OCI-LY1 (cell line): ENCODE measurements at regions not wholly inside any gene's neighbourhood (a gene's known extent, or its start where the extent isn't known, plus 50 kb on each side); places are given as distances from the start of the nearest gene placed in this dataset.

ENCODE experiments used
- H2AFZ ChIP-seq: fragments of 200-600 bp; sonication (generic), shearing (Covaris generic); 2 replicates; pipeline ENCODE4 v1.6.0; 2014; ENCODE audit warnings: antibody characterized with exemption, mild to moderate bottlenecking, low read length
- H3F3A ChIP-seq: fragments of 200-600 bp; sonication (generic), shearing (Covaris generic); 2 replicates; pipeline ENCODE4 v1.6.0; 2014; ENCODE audit warnings: mild to moderate bottlenecking, antibody characterized with exemption, low read length, moderate library complexity; ENCODE audit not compliant: insufficient read depth
- H3K27ac ChIP-seq: fragments of 200-600 bp; sonication (generic); 2 replicates; pipeline ENCODE4 v1.5.1; 2014; ENCODE audit warnings: low read length, mixed run types, mild to moderate bottlenecking, low read depth; ENCODE audit not compliant: poor library complexity, severe bottlenecking
- H3K27me3 ChIP-seq: fragments of 200-600 bp; sonication (generic); 2 replicates; pipeline ENCODE4 v1.6.0; 2014; ENCODE audit warnings: antibody characterized with exemption, mild to moderate bottlenecking, low read length, moderate library complexity; ENCODE audit not compliant: insufficient read depth
- H3K36me3 ChIP-seq: fragments of 200-600 bp; sonication (generic); 2 replicates; pipeline ENCODE4 v1.6.1; 2014; ENCODE audit warnings: mild to moderate bottlenecking, antibody characterized with exemption, low read length, moderate library complexity, mixed read lengths; ENCODE audit not compliant: insufficient read depth
- H3K4me1 ChIP-seq: fragments of 200-600 bp; sonication (generic); 2 replicates; pipeline ENCODE4 v1.5.1; 2014; ENCODE audit warnings: mild to moderate bottlenecking, low read length, moderate library complexity; ENCODE audit not compliant: insufficient read depth, severe bottlenecking
- H3K4me2 ChIP-seq: fragments of 200-600 bp; sonication (generic), shearing (Covaris generic); 2 replicates; pipeline ENCODE4 v1.6.1; 2014; ENCODE audit warnings: low read length
- H3K4me3 ChIP-seq: fragments of 200-600 bp; sonication (generic); 2 replicates; pipeline ENCODE4 v1.5.1; 2014; ENCODE audit warnings: low read length, low read depth, mild to moderate bottlenecking, mixed read lengths; ENCODE audit not compliant: poor library complexity, severe bottlenecking
- H3K79me2 ChIP-seq: fragments of 200-600 bp; shearing (Covaris generic); 2 replicates; pipeline ENCODE4 v1.6.1; 2016; ENCODE audit warnings: mixed run types, low read length, mixed read lengths; ENCODE audit not compliant: insufficient read depth
- H3K9ac ChIP-seq: fragments of 200-600 bp; sonication (generic), shearing (Covaris generic); 2 replicates; pipeline ENCODE4 v1.6.1; 2014; ENCODE audit warnings: mild to moderate bottlenecking, low read length, mixed read lengths
- H3K9me2 ChIP-seq: fragments of 200-600 bp; sonication (generic), shearing (Covaris generic); 2 replicates; pipeline ENCODE4 v1.6.1; 2014; ENCODE audit warnings: low read depth, mild to moderate bottlenecking, low read length, mixed read lengths
- H3K9me3 ChIP-seq: fragments of 200-600 bp; shearing (Covaris generic); 2 replicates; pipeline ENCODE4 v1.6.1; 2014; ENCODE audit warnings: low read length, mixed read lengths
- H4K20me1 ChIP-seq: fragments of 200-600 bp; sonication (generic), shearing (Covaris generic); 2 replicates; pipeline ENCODE4 v1.6.0; 2016; ENCODE audit warnings: mild to moderate bottlenecking, low read length; ENCODE audit not compliant: insufficient read depth
- CTCF ChIP-seq: fragments of 200-600 bp; sonication (generic), shearing (Covaris generic); IDR thresholded peaks from 2 replicates; pipeline ENCODE4 v1.5.1; 2017; ENCODE audit warnings: mild to moderate bottlenecking, antibody characterized with exemption, low read length, moderate library complexity, mixed read lengths
- EZH2 ChIP-seq: fragments of 200-600 bp; sonication (generic), shearing (Covaris generic); IDR thresholded peaks from 2 replicates; pipeline ENCODE4 v1.8.0; 2017; ENCODE audit warnings: borderline replicate concordance, mixed run types, mild to moderate bottlenecking, antibody characterized with exemption, low read length, moderate library complexity, mixed read lengths

GRCh38 chr2:52613064-52613463 is 1154.5 kb upstream of the CHAC2 start:
- no peak overlapping the region for H3K4me3 ChIP-seq
- H3K9me2 ChIP-seq = no peaks in the 10 kb centered on the region
- H4K20me1 ChIP-seq = no peaks in the 10 kb centered on the region
- no peak overlapping the region for H3K4me2 ChIP-seq
- H3K27ac ChIP-seq = no peak overlapping the region
- no peak overlapping the region for H2AFZ ChIP-seq
- no peak overlapping the region for H3K9ac ChIP-seq
- H3K79me2 ChIP-seq = no peaks in the 10 kb centered on the region
- H3K4me1 ChIP-seq = no peaks in the 10 kb centered on the region
- H3F3A ChIP-seq = no peaks in the 10 kb centered on the region
- H3K27me3 ChIP-seq = no peaks in the 10 kb centered on the region
- H3K36me3 ChIP-seq = no peaks in the 10 kb centered on the region
- no peak for TF ChIP-seq EZH2
- TF ChIP-seq CTCF = no peak
- no peaks in the 10 kb centered on the region for H3K9me3 ChIP-seq

- no peaks in the 10 kb centered on the region for H3K4me1 ChIP-seq
- H3K9ac ChIP-seq = no peak overlapping the region
- no peak overlapping the region for H3K4me3 ChIP-seq
- no peaks in the 10 kb centered on the region for H4K20me1 ChIP-seq
- no peak overlapping the region for H2AFZ ChIP-seq
- H3K27me3 ChIP-seq = no peaks in the 10 kb centered on the region
- H3K36me3 ChIP-seq = no peaks in the 10 kb centered on the region
- no peaks in the 10 kb centered on the region for H3K9me3 ChIP-seq
- no peaks in the 10 kb centered on the region for H3K79me2 ChIP-seq
- H3K4me2 ChIP-seq = no peak overlapping the region
- H3F3A ChIP-seq = no peaks in the 10 kb centered on the region
- TF ChIP-seq CTCF (no peak), EZH2 (no peak)
- no peak overlapping the region for H3K27ac ChIP-seq
- H3K9me2 ChIP-seq = no peaks in the 10 kb centered on the region
Measured at GRCh38 chr2:52611759-52612158, 1155.8 kb upstream of the CHAC2 start.

GRCh38 chr2:52608030-52608429 is 1159.6 kb upstream of the CHAC2 start:
- H3K27me3 ChIP-seq = no peaks in the 10 kb centered on the region
- H3K79me2 ChIP-seq = no peaks in the 10 kb centered on the region
- no peak overlapping the region for H3K9ac ChIP-seq
- no peak overlapping the region for H3K27ac ChIP-seq
- H2AFZ ChIP-seq = no peak overlapping the region
- H3K4me2 ChIP-seq = no peak overlapping the region
- no peaks in the 10 kb centered on the region for H3K4me1 ChIP-seq
- no peaks in the 10 kb centered on the region for H3K9me2 ChIP-seq
- H3K4me3 ChIP-seq = no peak overlapping the region
- no peaks in the 10 kb centered on the region for H3K9me3 ChIP-seq
- H3F3A ChIP-seq = no peaks in the 10 kb centered on the region
- TF ChIP-seq CTCF (no peak), EZH2 (no peak)
- H4K20me1 ChIP-seq = no peaks in the 10 kb centered on the region
- H3K36me3 ChIP-seq = no peaks in the 10 kb centered on the region
